ENCODE measurements at regions not wholly inside any gene's neighbourhood (a gene's known extent, or its start where the extent isn't known, plus 50 kb on each side); places are given as distances from the start of the nearest gene placed in this dataset.

DNA sequence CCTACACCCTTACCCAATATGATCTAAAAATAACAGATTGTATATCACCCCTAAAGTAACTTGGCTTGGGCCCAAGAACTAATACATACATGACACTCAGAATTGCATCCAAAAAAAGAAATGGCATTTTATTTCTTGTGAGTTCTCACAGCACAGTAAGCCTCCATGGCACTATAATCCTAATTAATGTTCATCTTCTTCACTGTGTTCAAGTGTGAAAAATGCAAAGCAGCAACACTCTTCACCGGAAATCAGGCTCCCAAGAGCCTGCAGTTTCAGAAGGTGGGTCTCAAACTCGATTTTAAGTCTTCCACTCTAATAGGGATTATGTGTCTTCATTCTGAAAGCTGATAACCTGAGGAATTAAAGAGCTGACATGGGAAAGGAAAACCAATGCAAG, 142.8 kb upstream of the TSC22D2 start:
- TF ChIP-seq, protein P1, sequence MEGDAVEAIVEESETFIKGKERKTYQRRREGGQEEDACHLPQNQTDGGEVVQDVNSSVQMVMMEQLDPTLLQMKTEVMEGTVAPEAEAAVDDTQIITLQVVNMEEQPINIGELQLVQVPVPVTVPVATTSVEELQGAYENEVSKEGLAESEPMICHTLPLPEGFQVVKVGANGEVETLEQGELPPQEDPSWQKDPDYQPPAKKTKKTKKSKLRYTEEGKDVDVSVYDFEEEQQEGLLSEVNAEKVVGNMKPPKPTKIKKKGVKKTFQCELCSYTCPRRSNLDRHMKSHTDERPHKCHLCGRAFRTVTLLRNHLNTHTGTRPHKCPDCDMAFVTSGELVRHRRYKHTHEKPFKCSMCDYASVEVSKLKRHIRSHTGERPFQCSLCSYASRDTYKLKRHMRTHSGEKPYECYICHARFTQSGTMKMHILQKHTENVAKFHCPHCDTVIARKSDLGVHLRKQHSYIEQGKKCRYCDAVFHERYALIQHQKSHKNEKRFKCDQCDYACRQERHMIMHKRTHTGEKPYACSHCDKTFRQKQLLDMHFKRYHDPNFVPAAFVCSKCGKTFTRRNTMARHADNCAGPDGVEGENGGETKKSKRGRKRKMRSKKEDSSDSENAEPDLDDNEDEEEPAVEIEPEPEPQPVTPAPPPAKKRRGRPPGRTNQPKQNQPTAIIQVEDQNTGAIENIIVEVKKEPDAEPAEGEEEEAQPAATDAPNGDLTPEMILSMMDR (IDR thresholded peaks at IDR 0.05) = no peak
- TF ChIP-seq POLR2A (IDR thresholded peaks at IDR 0.05) = no peak
- no peak for TF ChIP-seq POLR2AphosphoS5 (IDR thresholded peaks at IDR 0.05)

Measured in gastroesophageal sphincter (tissue), 3 donors.